Stimulated activated naive CD4-positive, alpha-beta T cell treated with Interleukin-2 at 50 U/mL for 16 hours (primary cell): ENCODE measurements at regions not wholly inside any gene's neighbourhood (a gene's known extent, or its start where the extent isn't known, plus 50 kb on each side); places are given as distances from the start of the nearest gene placed in this dataset.

Source experiments
- DNase-seq: peaks from one replicate; lab custom pipeline; 2025; lab: John Stamatoyannopoulos, UW

DNA sequence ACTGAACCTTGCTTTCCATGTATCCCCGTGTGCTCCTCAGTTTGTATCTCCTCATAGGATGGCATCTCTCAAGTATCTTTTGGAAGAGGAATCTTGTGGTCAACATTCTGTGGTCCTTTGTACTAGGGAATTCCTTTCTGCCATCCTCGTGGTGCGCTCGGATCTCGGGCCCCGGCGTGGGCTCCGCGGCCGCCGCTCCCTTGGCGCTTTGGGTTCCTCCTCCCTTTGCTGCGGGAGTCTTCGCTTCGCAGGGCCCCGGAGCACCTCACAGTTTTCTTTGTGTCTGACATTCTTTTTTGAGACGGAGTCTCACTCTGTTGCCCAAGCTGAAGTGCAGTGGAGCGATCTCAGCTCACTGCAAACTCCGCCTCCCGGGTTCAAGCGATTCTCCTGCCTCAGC is 264.7 kb downstream of the IRS2 start:
- no peak for DNase-seq

DNA sequence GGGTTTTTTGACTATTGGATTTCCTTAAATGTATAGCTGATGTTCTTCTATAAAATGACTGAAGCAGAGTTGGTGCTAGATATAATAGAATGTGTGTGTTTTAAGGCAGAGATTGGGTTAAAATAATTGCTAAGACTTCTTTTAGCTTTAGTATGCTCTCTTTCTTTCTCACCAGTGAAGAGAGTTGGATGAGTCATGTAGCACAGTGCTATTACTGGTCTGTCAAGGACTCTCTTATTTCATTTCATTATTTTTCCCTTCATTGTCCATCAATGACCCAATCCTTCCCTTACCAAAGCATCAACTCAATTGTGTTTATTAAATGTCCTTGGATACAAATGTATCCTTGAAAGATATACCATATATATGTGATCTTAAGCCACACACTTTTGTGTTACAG is 268.9 kb downstream of the IRS2 start:
- DNase-seq = no peak

DNA sequence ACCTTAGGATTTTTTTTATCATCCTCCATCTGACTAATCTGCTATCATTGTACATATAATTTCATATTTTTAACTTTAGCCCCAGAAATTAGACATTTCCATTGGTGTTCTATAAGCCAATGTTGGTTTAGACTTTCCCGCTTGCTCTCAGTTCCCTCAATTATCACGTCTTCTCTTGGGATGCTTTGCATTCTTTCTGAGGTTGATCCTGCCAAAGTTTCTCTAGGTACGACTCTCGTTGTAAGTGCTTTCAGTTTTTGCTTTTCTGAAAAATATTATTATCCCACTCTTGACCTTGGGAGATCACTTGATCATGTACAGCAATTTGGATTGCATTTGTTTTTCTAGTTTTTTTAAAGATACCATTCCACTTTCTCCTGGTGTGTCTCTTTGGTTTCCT is 270.2 kb downstream of the IRS2 start:
- no peak for DNase-seq

DNA sequence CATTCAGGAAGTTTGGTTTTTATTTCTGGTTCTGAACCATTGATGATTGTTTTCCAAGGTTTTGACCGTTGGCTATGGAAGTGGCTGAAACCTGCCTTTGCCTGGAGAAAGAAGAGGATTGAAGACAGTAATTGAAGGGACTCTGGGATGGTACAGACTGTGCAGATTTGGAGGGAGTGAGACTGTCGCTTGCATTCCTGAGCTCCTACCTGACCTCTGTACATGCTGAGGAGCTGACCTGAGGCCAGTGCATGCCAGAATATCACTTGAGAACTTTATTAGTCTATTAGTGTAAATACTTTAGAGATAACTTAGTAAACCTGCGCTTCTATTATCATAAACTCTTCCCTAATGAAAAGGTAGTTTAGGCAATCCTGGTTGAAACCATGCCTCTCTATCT is 276.4 kb downstream of the IRS2 start:
- DNase-seq = no peak

DNA sequence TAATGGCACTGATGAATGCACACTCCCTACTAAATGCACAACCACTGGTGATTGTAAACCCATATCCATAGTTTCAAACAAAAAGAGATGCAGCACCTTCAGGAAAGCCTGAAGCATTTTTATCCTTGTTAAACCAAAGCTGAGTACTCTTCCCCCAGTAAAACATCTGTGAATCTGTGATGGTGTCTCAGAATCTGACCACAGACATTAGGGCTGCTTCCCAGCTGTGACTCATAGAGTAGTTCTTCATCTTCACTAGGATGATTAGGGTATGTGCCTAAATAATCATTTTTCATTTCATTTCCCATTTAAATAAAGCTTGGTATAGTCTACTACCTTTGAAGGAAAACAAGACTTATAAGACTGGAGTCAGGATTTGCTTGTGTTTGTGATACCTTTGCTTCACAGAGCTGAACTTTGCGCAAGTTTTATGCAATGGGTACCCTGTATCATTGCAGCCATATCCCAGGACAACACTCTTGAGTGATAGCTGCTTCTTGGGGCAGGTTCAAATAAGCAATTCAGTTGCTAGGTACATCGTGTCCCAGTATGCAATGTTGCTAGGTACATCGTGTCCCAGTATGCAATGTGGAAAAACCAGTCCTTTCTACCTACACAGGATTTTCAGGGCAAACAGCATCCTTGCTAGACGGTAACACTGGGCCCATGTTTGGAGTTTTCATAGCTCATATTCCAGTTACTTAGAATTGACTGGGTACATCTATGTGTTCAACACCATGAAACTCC is 277.1 kb downstream of the IRS2 start:
- DNase-seq = no peak

DNA sequence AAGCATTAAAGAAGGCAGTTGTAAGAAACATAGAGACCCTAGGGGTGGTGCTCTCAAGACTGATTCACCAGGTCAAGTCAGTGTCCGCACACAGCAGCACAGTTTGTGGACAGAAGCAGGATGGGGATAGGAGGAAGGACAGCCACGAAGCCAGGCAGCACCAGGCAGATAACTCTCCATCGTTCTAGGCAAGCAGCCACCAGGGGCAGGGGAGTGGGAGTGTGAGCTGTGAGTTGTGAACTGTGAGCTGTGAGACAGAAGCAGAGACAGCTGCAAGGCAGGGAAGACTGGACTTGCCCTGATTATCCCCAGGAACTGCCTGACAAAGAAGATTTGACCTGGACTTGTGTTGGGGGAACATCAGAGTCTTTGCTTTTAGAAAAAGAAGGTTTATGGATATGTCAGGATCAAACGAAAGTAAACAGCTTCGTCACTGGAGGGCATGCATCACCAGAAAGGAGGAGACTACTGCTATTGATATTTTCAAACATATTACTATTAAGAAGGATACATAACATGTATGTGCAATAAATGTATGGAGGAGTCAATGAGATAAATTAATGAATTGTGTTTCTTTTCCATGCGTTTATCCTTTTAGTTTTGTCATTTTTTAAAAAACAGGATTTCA is 286.1 kb downstream of the IRS2 start:
- no peak for DNase-seq

DNA sequence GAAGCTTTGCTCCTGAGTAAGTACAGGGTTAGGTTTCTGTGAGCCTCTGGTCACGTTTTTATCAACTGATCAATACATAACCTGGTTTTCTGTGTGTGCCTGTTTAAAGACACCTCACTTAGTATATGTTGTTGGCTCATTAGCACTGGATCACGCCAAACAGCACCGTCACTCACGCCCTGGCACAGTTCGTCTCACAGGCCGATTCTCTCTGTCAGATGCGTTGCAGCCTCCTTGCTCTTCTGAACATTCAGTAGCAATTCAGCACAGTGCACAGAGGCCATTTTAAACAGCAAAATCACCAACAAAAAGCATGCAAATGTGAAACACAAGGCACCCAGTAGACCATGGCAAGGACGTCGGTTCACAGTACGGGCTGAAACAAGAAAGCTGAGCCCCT is 288.5 kb downstream of the IRS2 start:
- no peak for DNase-seq

DNA sequence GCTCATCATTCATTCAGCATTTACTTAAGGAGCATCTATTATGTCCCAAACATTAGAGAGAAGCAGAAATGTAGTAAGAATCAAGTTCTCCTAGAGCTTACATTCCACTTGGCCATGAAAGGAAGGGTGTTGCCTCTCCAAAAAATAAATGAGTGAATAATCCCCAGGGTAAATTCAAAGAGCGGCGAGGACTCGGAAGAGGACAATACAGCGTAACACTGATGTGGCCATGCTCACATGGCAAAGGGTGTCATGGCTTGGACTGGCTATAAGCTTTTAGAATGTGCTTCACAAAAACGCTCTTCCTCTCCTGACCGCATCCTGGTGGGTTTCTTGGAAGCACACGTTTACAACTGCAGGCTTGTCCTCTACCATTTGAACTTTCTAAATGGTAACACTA is 290.2 kb downstream of the IRS2 start:
- DNase-seq = no peak

DNA sequence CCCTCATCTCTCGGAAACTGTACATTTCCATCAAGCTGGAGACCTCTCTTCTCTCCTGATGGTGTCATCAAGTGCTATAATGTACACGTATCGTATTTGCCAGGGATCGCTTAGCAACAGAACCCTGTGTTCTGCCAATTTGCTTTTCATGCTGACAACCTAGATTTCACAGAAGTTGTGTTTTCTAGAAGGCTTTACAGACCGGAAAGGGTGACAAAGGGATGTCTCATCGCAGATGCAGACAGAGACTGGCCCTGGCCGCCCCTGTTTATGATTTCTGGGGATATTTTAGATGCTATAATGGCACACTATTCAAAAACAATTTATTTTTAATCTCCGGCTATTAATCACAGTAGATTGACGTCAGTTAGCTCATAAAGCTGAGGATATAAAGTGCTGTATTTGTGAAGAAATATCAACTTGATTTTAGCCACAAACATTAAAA is 291.4 kb downstream of the IRS2 start:
- no peak for DNase-seq

DNA sequence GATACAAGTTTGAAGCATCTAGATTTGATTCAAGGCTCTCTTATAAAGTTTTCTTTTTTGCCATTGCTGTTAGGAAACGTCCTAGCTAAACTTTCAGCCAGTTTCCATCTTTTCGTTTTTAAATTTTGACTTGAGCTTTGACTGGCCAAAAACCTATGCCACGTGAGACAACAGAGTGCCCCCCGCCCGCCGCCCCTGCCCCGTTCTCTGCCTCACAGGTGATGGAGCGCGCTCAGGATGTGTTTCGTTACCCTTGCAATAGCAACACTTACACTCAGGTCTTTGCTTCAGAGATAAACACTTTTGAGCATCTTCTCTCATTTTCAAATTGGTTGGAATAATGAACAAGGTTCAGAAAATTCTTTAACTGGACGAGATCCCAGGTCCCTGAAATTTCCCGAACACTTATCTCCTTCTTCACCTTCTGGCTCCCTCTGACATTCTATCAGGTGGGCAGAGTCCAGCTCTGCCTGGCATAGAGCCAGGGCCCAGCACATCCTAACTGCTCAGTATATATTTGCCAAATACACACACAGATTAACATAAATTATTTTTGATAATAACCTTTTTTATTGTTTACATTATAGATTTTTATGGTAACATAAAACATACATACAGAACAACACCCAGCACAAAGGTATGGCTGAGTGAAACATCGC is 301.1 kb downstream of the IRS2 start:
- DNase-seq = no peak

DNA sequence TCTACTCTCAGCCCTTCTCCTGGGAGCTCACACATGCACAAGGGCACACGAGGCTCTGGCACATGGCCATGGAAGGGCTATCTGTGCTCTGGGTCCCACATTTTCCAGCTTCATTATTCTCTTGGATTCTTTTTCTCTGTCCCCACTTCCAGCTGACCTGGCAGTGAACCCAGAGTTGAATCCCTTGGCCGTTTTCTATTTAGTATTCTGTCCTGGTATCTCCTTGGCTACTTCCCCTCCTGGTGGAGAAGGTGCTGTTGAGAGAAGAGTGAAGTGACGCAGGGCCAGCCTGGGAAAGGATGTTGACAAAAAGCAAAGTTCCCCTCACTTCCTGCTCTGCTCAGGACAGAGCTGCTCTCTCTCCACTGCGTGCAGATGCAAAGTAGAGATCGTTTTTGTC is 303.1 kb downstream of the IRS2 start:
- DNase-seq = no peak

DNA sequence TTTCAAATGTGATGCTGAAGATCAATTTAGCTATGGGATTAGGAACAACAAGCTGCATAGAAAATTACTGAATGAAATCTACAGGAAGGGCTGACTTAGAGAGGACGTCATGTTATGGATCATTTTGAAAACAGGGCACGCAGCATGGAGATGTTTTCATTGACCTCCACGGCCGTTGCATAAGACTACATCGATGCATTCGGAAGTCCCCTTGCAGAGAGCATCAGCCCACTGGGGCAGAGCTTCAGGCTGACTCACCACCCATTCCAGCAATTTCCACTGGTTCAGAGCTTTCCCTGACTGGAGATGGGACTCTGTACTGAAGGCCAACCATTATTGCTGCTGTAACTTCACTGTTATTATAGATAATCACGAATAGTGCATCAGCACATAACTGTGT is 305.3 kb downstream of the IRS2 start:
- DNase-seq = no peak

DNA sequence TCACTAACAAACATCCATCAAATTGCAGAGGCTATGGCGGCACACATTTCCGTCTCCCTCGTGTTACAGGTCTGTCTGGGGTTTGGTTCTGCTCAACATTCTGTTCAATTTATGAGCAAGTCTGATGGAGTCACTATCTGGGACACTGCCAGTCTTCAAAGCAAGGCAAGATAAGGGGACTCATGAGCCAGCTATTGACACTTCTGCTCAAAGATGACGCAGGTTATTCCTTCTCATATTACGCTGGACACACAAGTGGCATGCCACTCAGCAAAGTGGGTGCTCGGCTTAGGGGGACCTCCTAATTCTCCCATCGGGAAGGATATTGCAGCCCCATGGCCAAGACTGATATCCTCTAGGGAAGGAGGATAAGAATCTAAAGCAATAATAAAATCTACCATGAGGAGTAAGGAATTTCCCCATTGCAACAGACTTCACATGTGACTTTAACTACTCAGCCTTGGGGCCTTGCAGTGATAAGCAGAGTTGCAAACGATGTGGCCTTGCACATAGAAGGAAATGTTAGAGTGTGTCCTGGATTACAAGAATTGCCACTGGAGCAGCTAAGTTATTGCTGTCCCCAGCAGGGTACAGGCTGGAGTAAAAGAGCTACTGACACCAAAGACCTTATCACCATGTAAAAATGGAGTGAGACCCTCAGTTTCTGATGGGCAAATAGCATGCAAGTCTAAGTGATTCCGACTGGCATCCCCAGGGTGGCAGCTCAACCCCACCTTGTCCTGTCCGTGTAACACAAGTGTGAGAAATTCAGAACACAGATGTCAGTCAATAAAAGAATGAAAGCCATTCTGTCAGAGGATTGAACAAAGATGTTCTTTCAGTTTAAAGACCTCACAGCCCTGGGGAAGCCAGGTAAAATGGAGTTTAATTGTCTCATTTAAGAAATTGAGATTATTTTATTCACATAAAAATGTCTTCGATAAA is 306.1 kb downstream of the IRS2 start:
- DNase-seq = no peak

DNA sequence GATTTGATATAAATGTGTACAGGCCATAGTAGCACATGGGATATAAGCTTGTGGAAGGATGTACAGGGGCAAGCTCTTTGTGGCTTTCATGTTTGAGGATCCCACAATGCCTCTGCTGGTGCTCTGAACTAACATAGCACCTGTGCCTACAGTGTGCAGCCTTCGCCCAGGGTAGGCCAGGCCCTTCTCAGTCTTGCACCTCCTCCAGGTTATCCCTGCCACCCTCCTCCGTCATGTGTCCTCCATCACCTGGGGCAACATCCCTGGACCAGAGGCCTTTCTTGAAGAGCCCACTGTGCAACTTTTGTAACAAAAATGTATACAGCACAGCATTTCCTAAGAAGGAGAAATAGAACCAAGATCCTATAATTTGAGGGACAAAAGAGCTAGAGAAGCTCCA is 306.8 kb downstream of the IRS2 start:
- DNase-seq = no peak

DNA sequence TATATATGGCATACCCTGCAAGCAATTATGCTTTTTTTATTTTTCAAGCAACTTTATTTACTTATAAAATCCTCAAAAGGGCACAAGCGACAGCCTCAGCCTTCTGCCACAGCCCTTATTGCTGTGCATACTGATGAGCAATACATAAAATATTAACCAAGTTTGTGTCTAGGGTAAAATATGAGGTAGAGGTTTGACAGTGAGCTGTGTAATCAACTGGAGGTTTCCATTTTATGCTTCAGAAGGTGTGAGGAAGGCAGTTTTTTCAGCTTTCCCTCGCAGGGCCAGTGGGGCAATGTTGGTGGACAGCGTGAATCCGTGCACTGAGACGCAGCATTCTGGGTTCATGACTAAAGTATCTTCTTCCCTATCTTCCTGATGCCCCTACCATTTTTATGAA is 310.4 kb downstream of the IRS2 start:
- DNase-seq = no peak

DNA sequence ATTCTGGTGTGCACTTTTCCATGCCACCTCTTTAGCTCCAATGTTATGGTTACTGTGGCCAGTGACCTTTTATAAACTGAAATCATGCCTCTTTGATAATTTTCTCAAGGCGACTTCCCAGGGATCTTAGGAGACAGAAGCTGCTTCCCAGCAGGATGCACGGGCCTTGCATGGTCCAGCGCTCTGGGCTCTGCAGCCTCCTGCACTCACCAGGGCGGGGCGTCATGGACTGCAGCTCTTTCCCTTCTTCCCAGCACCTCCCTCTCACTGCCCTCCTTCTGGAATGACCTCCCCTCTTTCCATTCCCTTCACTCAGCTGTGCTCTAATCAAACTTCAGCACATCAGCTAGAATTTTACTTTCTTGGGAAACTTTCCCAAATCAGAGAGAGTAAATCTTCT is 318.3 kb downstream of the IRS2 start:
- no peak for DNase-seq

DNA sequence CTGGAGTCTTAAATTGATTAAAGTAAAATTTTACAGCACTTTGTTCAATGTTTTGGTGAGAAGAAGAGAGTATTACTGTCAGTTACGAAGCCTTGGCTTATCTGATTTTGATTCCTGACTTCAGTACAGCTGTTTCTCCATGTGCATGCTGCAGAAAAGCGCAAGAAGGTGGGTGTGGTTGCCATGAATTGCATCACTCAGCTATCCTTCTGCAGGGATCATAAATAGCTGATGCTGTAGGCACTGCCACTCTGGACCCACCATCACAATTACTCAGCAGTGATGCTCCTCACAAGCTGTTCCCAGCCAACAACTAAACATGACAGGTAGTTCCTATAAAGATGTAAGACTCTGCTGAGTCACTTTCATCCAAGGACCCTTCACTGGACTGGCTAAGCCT is 321.2 kb downstream of the IRS2 start:
- DNase-seq = no peak

DNA sequence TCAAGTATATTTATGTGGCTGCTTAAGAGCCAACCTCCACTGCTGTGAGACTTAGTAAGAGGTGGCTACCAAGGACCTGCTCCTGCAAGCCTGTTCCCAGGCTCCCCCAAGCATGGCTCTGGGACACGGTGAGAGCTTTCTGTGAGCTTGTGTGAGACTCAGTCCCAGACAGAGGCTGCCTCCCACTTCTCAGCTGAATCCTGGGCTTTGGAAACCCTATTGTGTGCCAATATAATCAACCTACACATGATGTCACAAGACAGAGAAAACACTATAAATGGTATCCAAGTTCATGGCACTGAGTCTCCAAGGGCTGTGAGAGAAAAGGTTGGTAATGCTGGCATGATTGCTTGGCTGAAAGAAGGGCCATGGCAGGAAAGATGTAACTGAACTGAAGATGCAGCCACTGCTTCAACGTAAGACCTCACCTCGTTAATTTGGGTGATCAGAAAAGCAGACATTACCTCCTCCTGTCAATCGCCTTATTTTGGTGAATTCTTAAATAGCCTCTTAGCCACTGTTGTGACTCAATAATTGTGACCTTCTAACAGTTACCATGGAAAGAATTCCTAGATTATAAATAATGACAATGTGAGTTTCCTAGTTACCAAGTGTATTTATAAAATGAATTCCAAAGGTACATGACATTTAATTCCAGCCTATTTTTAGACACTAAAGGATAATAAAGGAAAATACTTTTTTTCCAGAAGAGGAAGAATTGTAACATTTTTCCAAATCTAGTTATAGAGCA is 332.0 kb downstream of the IRS2 start:
- DNase-seq = no peak

DNA sequence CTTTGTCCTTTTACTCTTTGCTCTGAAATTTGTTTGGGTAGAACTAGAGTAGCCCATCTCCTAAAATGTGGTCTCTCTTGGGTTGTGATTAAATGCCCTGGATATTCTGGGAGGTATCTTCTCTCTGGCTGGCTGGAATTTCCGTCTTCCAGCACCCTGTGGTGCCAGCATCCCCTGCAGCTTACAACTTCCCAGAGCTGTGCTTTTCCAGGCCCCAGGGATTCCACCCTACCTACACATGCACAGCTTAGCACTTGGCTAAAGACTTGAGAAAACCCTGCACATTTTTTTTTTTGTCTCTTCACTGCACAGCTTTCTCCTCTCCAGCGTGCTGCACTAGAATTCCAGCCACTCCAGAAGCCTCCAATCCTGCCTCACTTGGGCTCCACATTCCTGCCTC is 334.7 kb downstream of the IRS2 start:
- DNase-seq = no peak

DNA sequence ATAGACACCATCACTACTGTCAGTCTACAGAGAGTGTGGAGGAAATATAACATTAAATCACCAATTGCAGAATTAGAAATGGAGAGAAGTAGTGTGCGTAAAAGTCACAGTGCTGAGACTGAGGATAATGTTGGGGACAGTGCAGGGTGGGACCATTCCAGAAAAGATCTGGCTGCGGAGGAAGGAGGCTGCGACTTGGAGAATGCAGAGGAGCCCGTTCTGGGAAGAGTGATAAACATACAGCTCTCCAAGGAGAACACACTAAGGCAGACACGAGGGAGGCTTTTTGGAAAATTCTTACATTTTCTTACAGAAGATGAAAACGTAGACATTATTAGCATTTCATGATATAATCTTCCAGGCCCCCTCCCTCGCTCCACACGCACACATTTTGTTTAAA is 337.8 kb downstream of the IRS2 start:
- no peak for DNase-seq

DNA sequence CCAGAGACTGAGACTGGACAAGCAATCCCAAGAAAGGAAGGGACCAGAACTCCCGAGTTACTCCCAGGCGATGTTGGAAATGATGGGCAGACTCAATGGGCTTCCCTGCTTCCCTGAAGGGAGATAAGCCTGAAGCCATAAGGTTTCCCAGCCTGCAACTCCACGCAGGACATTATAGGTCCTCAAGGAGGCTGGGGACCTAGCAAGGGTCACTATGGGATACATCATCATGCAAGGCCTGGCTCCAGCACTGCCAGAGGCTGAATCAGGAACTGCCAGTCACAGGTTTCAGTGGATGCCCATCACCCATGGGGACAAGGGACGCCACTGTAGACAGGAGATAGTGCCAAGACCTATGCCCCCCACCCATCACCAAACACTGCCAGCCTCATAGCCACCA is 338.7 kb downstream of the IRS2 start:
- no peak for DNase-seq

DNA sequence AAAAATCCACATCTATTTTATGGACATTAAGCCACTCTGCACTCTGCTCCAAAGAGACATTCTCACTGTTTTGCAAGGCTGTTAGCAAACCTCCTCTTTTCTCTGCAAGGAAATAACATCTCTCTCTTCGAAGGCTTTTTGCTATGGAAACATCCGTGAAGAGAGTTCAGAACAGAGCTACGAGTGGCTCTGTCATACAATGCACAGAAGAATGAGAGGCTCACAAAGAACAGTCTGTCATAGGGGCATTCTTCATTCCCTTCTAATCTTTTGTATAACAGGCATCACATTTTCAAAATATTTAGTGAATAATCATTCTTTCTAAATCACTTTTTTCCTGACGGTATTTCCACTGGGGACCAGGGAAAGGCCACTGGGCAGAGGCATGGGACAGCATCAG is 346.1 kb downstream of the IRS2 start:
- no peak for DNase-seq
